Prostate gland (tissue), 2 donors: ENCODE measurements at regions not wholly inside any gene's neighbourhood (a gene's known extent, or its start where the extent isn't known, plus 50 kb on each side); places are given as distances from the start of the nearest gene placed in this dataset.

Experiments used
- CTCF ChIP-seq, 4 experiments: fragments of 200-600 bp in 2 of 4; fragments of 450-650 bp in 2 of 4; sonication (generic) in 2 of 4; IDR thresholded peaks; 1 replicate in 3 of 4; 2 replicates in 1 of 4; pipeline ENCODE4 v1.5.1; 2016 to 2019; ENCODE audit warnings: antibody characterized with exemption in 4 of 4, mild to moderate bottlenecking in 2 of 4, moderate library complexity in 2 of 4
- POLR2A ChIP-seq: fragments of 450-650 bp; IDR thresholded peaks from one replicate; pipeline ENCODE4 v1.6.1; 2016; ENCODE audit warnings: antibody characterized with exemption, mild to moderate bottlenecking

- TF ChIP-seq POLR2A (no peak), CTCF (IDR thresholded peaks at IDR 0.05) (no peak)
Observed at GRCh38 chr2:7094231-7094741, 177.1 kb downstream of the RNF144A start.
